ENCODE measurements at regions not wholly inside any gene's neighbourhood (a gene's known extent, or its start where the extent isn't known, plus 50 kb on each side); places are given as distances from the start of the nearest gene placed in this dataset.

- TF ChIP-seq ZNF462 (CRISPR knock-in tag; IDR thresholded peaks at IDR 0.05): no peak
- no peak for TF ChIP-seq STAT1 (IDR thresholded peaks at IDR 0.05; ENCODE audit: unreplicated experiment)
- TF ChIP-seq ZNF114 (CRISPR knock-in tag; IDR thresholded peaks at IDR 0.05): no peak
- no peak for TF ChIP-seq NANOG (IDR thresholded peaks at IDR 0.05; ENCODE audit: borderline replicate concordance)
- no peak for TF ChIP-seq EZH2phosphoT487 (IDR thresholded peaks at IDR 0.05; ENCODE audit: unreplicated experiment)
- no peak for TF ChIP-seq JUNB (IDR thresholded peaks at IDR 0.05; ENCODE audit: unreplicated experiment)
- no peak for TF ChIP-seq ZNF331 (CRISPR knock-in tag; IDR thresholded peaks at IDR 0.05; ENCODE audit: low read depth)
- TF ChIP-seq ETS1 (IDR thresholded peaks at IDR 0.05): no peak
- TF ChIP-seq CTCF (conservative IDR thresholded peaks at IDR 0.05; ENCODE audit: low read depth in 2 of 2): no peak
- TF ChIP-seq POLR2AphosphoS5 (IDR thresholded peaks at IDR 0.05; ENCODE audit: low read depth): no peak
- no peak for TF ChIP-seq EZH2 (IDR thresholded peaks at IDR 0.05; ENCODE audit: low read depth, unreplicated experiment)
- TF ChIP-seq REST (IDR thresholded peaks at IDR 0.05; ENCODE audit: unreplicated experiment): no peak
- no peak for ATAC-seq
- no peak overlapping the region for H3K27ac Mint-ChIP-seq
Observed at GRCh38 chr3:59658274-59658673, 608.4 kb upstream of the CFAP20DC start.

More at GRCh38 chr3:59658274-59658673, 608.4 kb upstream of the CFAP20DC start:
- H3K36me3 ChIP-seq (ENCODE audit: insufficient read depth): no peaks in the 10 kb centered on the region
- Mint-ChIP-seq H3K36me3 (ENCODE audit: low read depth) (no peaks in the 10 kb centered on the region), H3K9me3 (peaks cover 3% of the 10 kb centered on the region; the same call in 1 of the 3 replicates), H3K4me3 (no peak overlapping the region), H3K4me1 (peaks cover 12% of the 10 kb centered on the region), H3K27me3 (ENCODE audit: insufficient read depth, low read depth, poor library complexity) (peaks cover 2% of the 10 kb centered on the region)
- no peak for DNase-seq (ENCODE audit: low spot score)
- H3K4me3 ChIP-seq: no peak overlapping the region
- no peaks in the 10 kb centered on the region for H4K20me1 ChIP-seq (replicated peaks; ENCODE audit: insufficient read depth)
- no peak overlapping the region for H3K27ac ChIP-seq (ENCODE audit: low read depth)
- H2AFZ ChIP-seq: no peak overlapping the region
- peaks cover 5% of the 10 kb centered on the region; the same call in 1 of the 2 replicates for H3K9me2 ChIP-seq (ENCODE audit: insufficient read depth)
- H3K4me1 ChIP-seq (ENCODE audit: insufficient read depth): peaks cover 4% of the 10 kb centered on the region; the same call in 1 of the 2 replicates
- no peak overlapping the region for H3K4me2 ChIP-seq
- H3F3A ChIP-seq (replicated peaks; ENCODE audit: low read depth): no peaks in the 10 kb centered on the region
- no peaks in the 10 kb centered on the region for H3K79me2 ChIP-seq (replicated peaks; ENCODE audit: insufficient read depth)
- H3K27me3 ChIP-seq (ENCODE audit: insufficient read depth): no peaks in the 10 kb centered on the region
